Adrenal gland (tissue), 9 donors: ENCODE measurements at regions not wholly inside any gene's neighbourhood (a gene's known extent, or its start where the extent isn't known, plus 50 kb on each side); places are given as distances from the start of the nearest gene placed in this dataset.

Experiments
- DNase-seq, 7 donors: peaks; one replicate each; pipeline ENCODE4 v3.0.0-alpha.2; 2019 to 2020
- H3K27ac ChIP-seq, 5 donors: fragments of 200-600 bp; sonication (generic) in 4 of 5; 1 replicate in 3 of 5; 2 replicates in 2 of 5; pipeline versions ENCODE4 v1.5.1 to v1.8.0; 2016 to 2020; ENCODE audit warnings: mild to moderate bottlenecking in 1 of 5
- H3K27me3 ChIP-seq: fragments of 200-600 bp; 2 replicates; pipeline ENCODE4 v1.8.0; 2021
- H3K36me3 ChIP-seq, 2 donors: fragments of 200-600 bp; replicated peaks in 1 of 2; 1 replicate in 1 of 2; 2 replicates in 1 of 2; pipeline versions ENCODE4 v1.5.1 to v1.8.0; 2018 to 2022
- H3K4me1 ChIP-seq, 2 donors: fragments of 200-600 bp; replicated peaks in 1 of 2; 1 replicate in 1 of 2; 2 replicates in 1 of 2; pipeline versions ENCODE4 v1.5.1 to v1.8.0; 2018 to 2021
- H3K4me3 ChIP-seq, 4 donors: fragments of 200-600 bp; sonication (generic) in 3 of 4; one replicate each; pipeline ENCODE4 v1.5.1; 2016 to 2018
- H3K9me3 ChIP-seq, 3 donors: fragments of 200-600 bp; sonication (generic) in 1 of 3; replicated peaks in 1 of 3; 1 replicate in 2 of 3; 2 replicates in 1 of 3; pipeline versions ENCODE4 v1.5.1 to v1.8.0; 2016 to 2021
- CTCF ChIP-seq, 6 experiments: fragments of 450-650 bp in 4 of 6; fragments of 200-600 bp in 2 of 6; sonication (generic) in 1 of 6; IDR thresholded peaks; 1 replicate in 5 of 6; 2 replicates in 1 of 6; pipeline versions ENCODE4 v1.5.1 to v1.8.0; 2016 to 2021; ENCODE audit warnings: antibody characterized with exemption in 6 of 6, mild to moderate bottlenecking in 2 of 6, moderate library complexity in 1 of 6
- POLR2A ChIP-seq, 2 donors: fragments of 450-650 bp; IDR thresholded peaks; one replicate each; pipeline ENCODE4 v1.6.1; 2017; ENCODE audit warnings: antibody characterized with exemption in 2 of 2, mild to moderate bottlenecking in 2 of 2, moderate library complexity in 1 of 2
- WGBS, 4 donors: extraction: QIAGEN DNeasy Blood & Tissue Kit in 2 of 4; methylation state at CpG; one replicate each; pipeline versions ENCODE4 v1.1.5 to v1.1.7; 2013 to 2017; 5-methylcytosine and 5-hydroxymethylcytosine counted together
- intact Hi-C, 2 donors: fragments of 100-400 bp; cut with DNase I; formaldehyde crosslinking; loops; one replicate each; pipeline versions ENCODE4 v1.14.1 to v1.15.0; 2022 to 2023
- donor health status: healthy with polysubstance abuse.
- donor health status: Bipolar disorder and iron deficiency.
- donor health status: DM: yes; HTN: yes; CAD: no.
- donor health status: DM: no; HTN: no; CAD: no.
- donor health status: DM: no; HTN: no; CAD: no.

DNA sequence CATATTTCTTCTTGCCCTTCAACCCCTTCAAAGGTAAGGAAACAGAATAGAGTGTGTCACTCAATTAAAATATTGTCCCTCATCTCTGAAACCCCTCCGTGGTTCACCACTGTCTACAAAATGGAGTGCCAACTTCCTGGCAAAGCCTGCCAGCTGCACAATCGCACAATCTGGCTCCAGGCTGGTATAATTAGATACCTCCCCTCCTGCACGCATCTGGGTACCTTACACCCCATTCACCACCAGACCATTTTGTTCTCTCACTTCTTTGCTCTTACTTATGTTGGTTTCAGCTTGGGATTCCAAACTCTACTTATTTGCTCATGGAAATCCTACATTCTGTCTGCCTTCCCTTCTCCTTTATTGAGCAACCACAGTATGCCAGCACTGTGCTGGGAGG, 314.9 kb downstream of the NUAK1 start:
- intact Hi-C loops, result no loop called here
- Histone ChIP-seq H3K27ac (no peak overlapping the region), H3K4me3 (no peak overlapping the region), H3K4me1 (peaks cover 15 to 20% of the 10 kb centered on the region in 2 donors), H3K9me3 (no peaks in the 10 kb centered on the region), H3K27me3 (no peaks in the 10 kb centered on the region), H3K36me3 (no peaks in the 10 kb centered on the region)
- TF ChIP-seq CTCF (IDR thresholded peaks at IDR 0.05) (no peak), POLR2A (IDR thresholded peaks at IDR 0.05) (no peak)
- no peak for DNase-seq
- WGBS, 4 donors, result 73 to 82% (median 75%) methylated on average over 3 of the region's 3 CpGs

DNA sequence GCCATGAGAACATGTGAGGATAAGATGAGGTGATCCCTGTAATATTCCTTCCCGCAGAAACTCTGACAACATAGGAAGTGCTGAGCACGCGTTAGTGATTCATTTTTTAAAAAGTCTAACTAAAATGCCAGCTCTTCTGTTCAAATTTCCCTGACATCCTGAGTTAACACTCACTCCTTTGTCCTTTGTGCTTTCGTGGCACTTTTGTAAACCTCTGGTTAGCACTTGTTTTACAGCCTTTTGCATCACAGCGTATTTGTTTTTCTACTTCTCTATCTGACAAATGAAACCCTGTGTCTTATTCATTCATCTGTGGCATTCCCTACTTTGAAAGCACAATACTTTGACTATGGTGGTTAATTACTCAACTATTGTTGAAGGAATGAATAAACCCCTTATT, 313.6 kb downstream of the NUAK1 start:
- no peaks in the 10 kb centered on the region for H3K27me3 ChIP-seq
- peaks cover 12 to 17% of the 10 kb centered on the region in 2 donors for H3K4me1 ChIP-seq
- no peak overlapping the region for H3K4me3 ChIP-seq
- H3K9me3 ChIP-seq, result no peaks in the 10 kb centered on the region
- intact Hi-C loops, result no loop called here
- TF ChIP-seq POLR2A (IDR thresholded peaks at IDR 0.05) (no peak), CTCF (IDR thresholded peaks at IDR 0.05) (no peak)
- H3K36me3 ChIP-seq, result no peaks in the 10 kb centered on the region
- 76 to 85% (median 78%) methylated on average over 5 of the region's 5 CpGs for WGBS, 4 donors
- H3K27ac ChIP-seq, result no peak overlapping the region
- no peak for DNase-seq

GRCh38 chr12:105831372-105831771, 307.4 kb downstream of the NUAK1 start:
- no peak overlapping the region for H3K4me3 ChIP-seq
- intact Hi-C loops, result no loop called here
- H3K9me3 ChIP-seq, result no peaks in the 10 kb centered on the region
- no peaks in the 10 kb centered on the region for H3K36me3 ChIP-seq
- no peak overlapping the region for H3K27ac ChIP-seq
- TF ChIP-seq POLR2A (IDR thresholded peaks at IDR 0.05) (no peak), CTCF (IDR thresholded peaks at IDR 0.05) (no peak)
- no peak for DNase-seq
- no peaks in the 10 kb centered on the region for H3K4me1 ChIP-seq
- H3K27me3 ChIP-seq, result no peaks in the 10 kb centered on the region
- 84 to 96% (median 88%) methylated on average over 3 of the region's 3 CpGs for WGBS, 4 donors

DNA sequence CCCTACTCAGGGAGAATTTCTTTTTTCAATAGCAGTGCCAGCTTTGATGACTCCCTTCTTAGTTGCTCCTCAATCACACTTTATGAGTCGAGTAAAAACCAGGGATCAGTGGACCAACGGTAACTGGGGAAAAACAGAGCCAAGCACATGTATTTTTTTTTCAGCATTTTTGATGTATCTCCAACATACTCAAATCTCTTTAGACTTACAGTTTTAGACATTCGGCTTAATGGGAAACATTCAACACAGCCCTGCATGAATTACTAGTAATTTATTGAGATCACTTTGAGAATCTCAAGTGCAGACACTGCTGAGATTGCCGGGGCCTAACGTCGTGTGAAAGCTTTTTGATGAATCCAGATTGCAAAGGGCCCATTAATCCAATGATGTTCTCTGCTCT, 306.7 kb downstream of the NUAK1 start:
- no peaks in the 10 kb centered on the region for H3K9me3 ChIP-seq
- no peaks in the 10 kb centered on the region for H3K4me1 ChIP-seq
- H3K27me3 ChIP-seq, result no peaks in the 10 kb centered on the region
- H3K36me3 ChIP-seq, result no peaks in the 10 kb centered on the region
- no peak overlapping the region for H3K27ac ChIP-seq
- no peak for DNase-seq
- TF ChIP-seq CTCF (IDR thresholded peaks at IDR 0.05) (no peak), POLR2A (IDR thresholded peaks at IDR 0.05) (no peak)
- H3K4me3 ChIP-seq, result no peak overlapping the region
- WGBS, 4 donors, result 88 to 91% (median 89%) methylated on average over 6 of the region's 6 CpGs
- intact Hi-C loops, result no loop called here
